ENCODE measurements at regions not wholly inside any gene's neighbourhood (a gene's known extent, or its start where the extent isn't known, plus 50 kb on each side); places are given as distances from the start of the nearest gene placed in this dataset.

- H3K27me3 ChIP-seq (ENCODE audit: insufficient read depth, low read length) = peaks cover 20% of the 10 kb centered on the region; the same call in 1 of the 2 replicates
- H3K9ac ChIP-seq (ENCODE audit: low read depth, low read length) = no peak overlapping the region
- no peaks in the 10 kb centered on the region for H3K9me3 ChIP-seq (ENCODE audit: insufficient read depth, low read depth, low read length)
- no peaks in the 10 kb centered on the region for H3K36me3 ChIP-seq (ENCODE audit: insufficient read depth, low read length)
- no CpG with 5 or more reads among the region's 1 CpG for WGBS
- no peak overlapping the region for H3K27ac ChIP-seq (ENCODE audit: low read depth, low read length)
- H3K4me3 ChIP-seq (ENCODE audit: low read length) = no peak overlapping the region; the same call in 1 of the 2 replicates
- H3K4me1 ChIP-seq (ENCODE audit: insufficient read depth, low read length) = peaks cover 16% of the 10 kb centered on the region; the same call in 1 of the 2 replicates
Observed at GRCh38 chr20:57013217-57013616, 253.2 kb downstream of the BMP7 start.

GRCh38 chr20:57013741-57014140 lies 252.7 kb downstream of the BMP7 start:
- Histone ChIP-seq H3K9me3 (ENCODE audit: insufficient read depth, low read depth, low read length) (no peaks in the 10 kb centered on the region), H3K27me3 (ENCODE audit: insufficient read depth, low read length) (peaks cover 20% of the 10 kb centered on the region; the same call in 1 of the 2 replicates), H3K4me1 (ENCODE audit: insufficient read depth, low read length) (peaks cover 15% of the 10 kb centered on the region; the same call in 1 of the 2 replicates), H3K9ac (ENCODE audit: low read depth, low read length) (no peak overlapping the region), H3K4me3 (ENCODE audit: low read length) (peak overlapping the region; percentile 31), H3K36me3 (ENCODE audit: insufficient read depth, low read length) (no peaks in the 10 kb centered on the region), H3K27ac (ENCODE audit: low read depth, low read length) (no peak overlapping the region)
- WGBS = 8% methylated on average over 19 of the region's 19 CpGs

- WGBS = 89% methylated on average over 9 of the region's 9 CpGs
- H3K27ac ChIP-seq (ENCODE audit: low read depth, low read length) = no peak overlapping the region
- no peak overlapping the region for H3K9ac ChIP-seq (ENCODE audit: low read depth, low read length)
- no peaks in the 10 kb centered on the region for H3K9me3 ChIP-seq (ENCODE audit: insufficient read depth, low read depth, low read length)
- peaks cover 15% of the 10 kb centered on the region for H3K4me1 ChIP-seq (ENCODE audit: insufficient read depth, low read length)
- no peaks in the 10 kb centered on the region for H3K36me3 ChIP-seq (ENCODE audit: insufficient read depth, low read length)
- no peaks in the 10 kb centered on the region; the same call in 1 of the 2 replicates for H3K27me3 ChIP-seq (ENCODE audit: insufficient read depth, low read length)
- no peak overlapping the region for H3K4me3 ChIP-seq (ENCODE audit: low read length)
Observed at GRCh38 chr20:57020364-57020763, 246.1 kb downstream of the BMP7 start.

GRCh38 chr20:57022306-57022705 lies 244.1 kb downstream of the BMP7 start:
- peaks cover 19% of the 10 kb centered on the region for H3K4me1 ChIP-seq (ENCODE audit: insufficient read depth, low read length)
- no peaks in the 10 kb centered on the region for H3K9me3 ChIP-seq (ENCODE audit: insufficient read depth, low read depth, low read length)
- WGBS = 18% methylated on average over 6 of the region's 6 CpGs
- no peak overlapping the region for H3K9ac ChIP-seq (ENCODE audit: low read depth, low read length)
- no peaks in the 10 kb centered on the region; the same call in 1 of the 2 replicates for H3K27me3 ChIP-seq (ENCODE audit: insufficient read depth, low read length)
- H3K4me3 ChIP-seq (ENCODE audit: low read length) = no peak overlapping the region
- H3K27ac ChIP-seq (ENCODE audit: low read depth, low read length) = no peak overlapping the region
- H3K36me3 ChIP-seq (ENCODE audit: insufficient read depth, low read length) = no peaks in the 10 kb centered on the region

- Histone ChIP-seq H3K4me3 (ENCODE audit: low read length) (no peak overlapping the region), H3K9ac (ENCODE audit: low read depth, low read length) (no peak overlapping the region), H3K9me3 (ENCODE audit: insufficient read depth, low read depth, low read length) (no peaks in the 10 kb centered on the region), H3K27me3 (ENCODE audit: insufficient read depth, low read length) (no peaks in the 10 kb centered on the region; the same call in 1 of the 2 replicates), H3K27ac (ENCODE audit: low read depth, low read length) (no peak overlapping the region), H3K36me3 (ENCODE audit: insufficient read depth, low read length) (no peaks in the 10 kb centered on the region), H3K4me1 (ENCODE audit: insufficient read depth, low read length) (peaks cover 18% of the 10 kb centered on the region)
- WGBS = 100% methylated on average over 2 of the region's 2 CpGs
Observed at GRCh38 chr20:57023007-57023406, 243.4 kb downstream of the BMP7 start.

- 96% methylated on average over 9 of the region's 9 CpGs for WGBS
- H3K4me1 ChIP-seq (ENCODE audit: insufficient read depth, low read length) = peaks cover 14% of the 10 kb centered on the region
Observed at GRCh38 chr20:57023997-57024396, 242.4 kb downstream of the BMP7 start.

GRCh38 chr20:57024849-57025248 lies 241.6 kb downstream of the BMP7 start:
- Histone ChIP-seq H3K4me3 (ENCODE audit: low read length) (no peak overlapping the region), H3K9me3 (ENCODE audit: insufficient read depth, low read depth, low read length) (no peaks in the 10 kb centered on the region), H3K36me3 (ENCODE audit: insufficient read depth, low read length) (no peaks in the 10 kb centered on the region), H3K9ac (ENCODE audit: low read depth, low read length) (no peak overlapping the region), H3K4me1 (ENCODE audit: insufficient read depth, low read length) (peaks cover 16% of the 10 kb centered on the region), H3K27me3 (ENCODE audit: insufficient read depth, low read length) (no peaks in the 10 kb centered on the region; the same call in 1 of the 2 replicates), H3K27ac (ENCODE audit: low read depth, low read length) (no peak overlapping the region)
- 90% methylated on average over 4 of the region's 4 CpGs for WGBS

More at GRCh38 chr20:57023997-57024396, 242.4 kb downstream of the BMP7 start:
- H3K9me3 ChIP-seq (ENCODE audit: insufficient read depth, low read depth, low read length) = no peaks in the 10 kb centered on the region
- no peak overlapping the region for H3K4me3 ChIP-seq (ENCODE audit: low read length)
- H3K36me3 ChIP-seq (ENCODE audit: insufficient read depth, low read length) = no peaks in the 10 kb centered on the region
- H3K9ac ChIP-seq (ENCODE audit: low read depth, low read length) = no peak overlapping the region
- no peaks in the 10 kb centered on the region; the same call in 1 of the 2 replicates for H3K27me3 ChIP-seq (ENCODE audit: insufficient read depth, low read length)
- no peak overlapping the region for H3K27ac ChIP-seq (ENCODE audit: low read depth, low read length)

- Histone ChIP-seq H3K9ac (ENCODE audit: low read depth, low read length) (no peak overlapping the region), H3K27me3 (ENCODE audit: insufficient read depth, low read length) (no peaks in the 10 kb centered on the region; the same call in 1 of the 2 replicates), H3K36me3 (ENCODE audit: insufficient read depth, low read length) (no peaks in the 10 kb centered on the region), H3K4me3 (ENCODE audit: low read length) (no peak overlapping the region), H3K4me1 (ENCODE audit: insufficient read depth, low read length) (peaks cover 20% of the 10 kb centered on the region), H3K27ac (ENCODE audit: low read depth, low read length) (no peak overlapping the region), H3K9me3 (ENCODE audit: insufficient read depth, low read depth, low read length) (no peaks in the 10 kb centered on the region)
- 88% methylated on average over 3 of the region's 3 CpGs for WGBS
Observed at GRCh38 chr20:57025261-57025660, 241.2 kb downstream of the BMP7 start.

- Histone ChIP-seq H3K9ac (ENCODE audit: low read depth, low read length) (no peak overlapping the region), H3K27me3 (ENCODE audit: insufficient read depth, low read length) (no peaks in the 10 kb centered on the region), H3K4me3 (ENCODE audit: low read length) (no peak overlapping the region), H3K27ac (ENCODE audit: low read depth, low read length) (no peak overlapping the region), H3K9me3 (ENCODE audit: insufficient read depth, low read depth, low read length) (no peaks in the 10 kb centered on the region), H3K4me1 (ENCODE audit: insufficient read depth, low read length) (peaks cover 23% of the 10 kb centered on the region), H3K36me3 (ENCODE audit: insufficient read depth, low read length) (no peaks in the 10 kb centered on the region)
- WGBS = 76% methylated on average over 3 of the region's 4 CpGs
Observed at GRCh38 chr20:57025666-57026224, 240.7 kb downstream of the BMP7 start.

GRCh38 chr20:57027777-57028176 lies 238.7 kb downstream of the BMP7 start:
- Histone ChIP-seq H3K4me3 (ENCODE audit: low read length) (no peak overlapping the region), H3K27ac (ENCODE audit: low read depth, low read length) (no peak overlapping the region), H3K9ac (ENCODE audit: low read depth, low read length) (no peak overlapping the region), H3K27me3 (ENCODE audit: insufficient read depth, low read length) (no peaks in the 10 kb centered on the region), H3K4me1 (ENCODE audit: insufficient read depth, low read length) (peaks cover 22% of the 10 kb centered on the region), H3K36me3 (ENCODE audit: insufficient read depth, low read length) (no peaks in the 10 kb centered on the region), H3K9me3 (ENCODE audit: insufficient read depth, low read depth, low read length) (no peaks in the 10 kb centered on the region)
- WGBS = 90% methylated on average over 5 of the region's 5 CpGs

- no peaks in the 10 kb centered on the region for H3K27me3 ChIP-seq (ENCODE audit: insufficient read depth, low read length)
- H3K9me3 ChIP-seq (ENCODE audit: insufficient read depth, low read depth, low read length) = no peaks in the 10 kb centered on the region
- peak overlapping the region; percentile 64; the same call in 1 of the 2 replicates for H3K27ac ChIP-seq (ENCODE audit: low read depth, low read length)
- 67% methylated on average over 14 of the region's 14 CpGs for WGBS
- no peak overlapping the region for H3K9ac ChIP-seq (ENCODE audit: low read depth, low read length)
- H3K36me3 ChIP-seq (ENCODE audit: insufficient read depth, low read length) = no peaks in the 10 kb centered on the region
- no peak overlapping the region for H3K4me3 ChIP-seq (ENCODE audit: low read length)
- peaks cover 15% of the 10 kb centered on the region for H3K4me1 ChIP-seq (ENCODE audit: insufficient read depth, low read length)
Observed at GRCh38 chr20:57030611-57031600, 235.5 kb downstream of the BMP7 start.
